K562 (cell line): ENCODE measurements at regions not wholly inside any gene's neighbourhood (a gene's known extent, or its start where the extent isn't known, plus 50 kb on each side); places are given as distances from the start of the nearest gene placed in this dataset.

Experiments
- ATF7 ChIP-seq: fragments of 450-650 bp; IDR thresholded peaks from 2 replicates; pipeline ENCODE4 v1.7.1; 2014; ENCODE audit warnings: mild to moderate bottlenecking, moderate library complexity
- KLF10 ChIP-seq: fragments of 250-450 bp; sonication (Bioruptor Pico); IDR thresholded peaks from 2 replicates; pipeline ENCODE4 v1.6.1; 2021; ENCODE audit warnings: matching md5 sums
- MXI1 ChIP-seq: IDR thresholded peaks from 2 replicates; pipeline ENCODE4 v1.6.1; 2011; ENCODE audit warnings: low read depth, mild to moderate bottlenecking, improper control_type of control experiment, low read length
- NEUROD1 ChIP-seq: fragments of 150-350 bp; IDR thresholded peaks from 2 replicates; pipeline ENCODE4 v1.6.1; 2014; ENCODE audit warnings: borderline replicate concordance, low read length, low read depth; ENCODE audit not compliant: partially characterized antibody
- SMARCE1 ChIP-seq: fragments of 450-650 bp; IDR thresholded peaks from 2 replicates; pipeline ENCODE4 v1.7.1; 2016; ENCODE audit warnings: mild to moderate bottlenecking

- TF ChIP-seq ATF7 (no peak), SMARCE1 (no peak), MXI1 (no peak), KLF10 (CRISPR knock-in tag) (no peak), NEUROD1 (no peak)
Measured at GRCh38 chr21:34019402-34019801, 54.0 kb upstream of the MRPS6 start.
